ENCODE measurements at regions not wholly inside any gene's neighbourhood (a gene's known extent, or its start where the extent isn't known, plus 50 kb on each side); places are given as distances from the start of the nearest gene placed in this dataset.

GRCh38 chr10:21114683-21115082 lies 217.6 kb upstream of the NEBL start:
- intact Hi-C loops (cut with micrococcal nuclease; ENCODE audit: unreplicated experiment) (no loop called here), in situ Hi-C loops (cut with MboI) (no loop called here)
- Histone ChIP-seq H3K4me1 (ENCODE audit: control insufficient read depth, insufficient read depth, low read length) (no peaks in the 10 kb centered on the region), H3K27ac (ENCODE audit: control insufficient read depth, insufficient read depth) (no peak overlapping the region), H3K36me3 (ENCODE audit: control insufficient read depth in 2 of 2, insufficient read depth in 2 of 2, low read length in 1 of 2) (no peaks in the 10 kb centered on the region), H2AFZ (ENCODE audit: control insufficient read depth, low read depth, low read length) (no peak overlapping the region), H3K4me3 (no peak overlapping the region), H3K27me3 (replicated peaks in 1 of 2; ENCODE audit: control insufficient read depth in 2 of 2, insufficient read depth in 2 of 2, low read length in 1 of 2) (no peaks in the 10 kb centered on the region), H3K79me2 (ENCODE audit: control insufficient read depth, insufficient read depth, low read length) (no peaks in the 10 kb centered on the region), H3K9ac (ENCODE audit: control insufficient read depth, insufficient read depth, low read length) (no peak overlapping the region), H3K4me2 (ENCODE audit: control insufficient read depth, insufficient read depth) (no peak overlapping the region), H3K9me3 (replicated peaks; ENCODE audit: control insufficient read depth, insufficient read depth, low read length) (no peaks in the 10 kb centered on the region), H4K20me1 (ENCODE audit: control insufficient read depth, insufficient read depth) (no peaks in the 10 kb centered on the region)
- ChIA-PET SMC1A (ENCODE audit: uncharacterized antibody, unreplicated experiment) (no interaction called here), CTCF (no interaction called here), POLR2A (no interaction called here), RAD21 (ENCODE audit: unreplicated experiment) (no interaction called here)
- WGBS (ENCODE audit: insufficient coverage, insufficient replicate concordance, low lambda C conversion rate, missing lambda C conversion rate) = 30% methylated on average over 4 of the region's 4 CpGs
- no peak for FAIRE-seq
- TF ChIP-seq SUZ12 (IDR thresholded peaks at IDR 0.05; ENCODE audit: unreplicated experiment) (no peak), BACH1 (IDR thresholded peaks at IDR 0.05; ENCODE audit: borderline replicate concordance) (no peak), CHD2 (IDR thresholded peaks at IDR 0.05; ENCODE audit: borderline replicate concordance, low read depth, low read length) (no peak)
- TF ChIP-seq, protein P1, sequence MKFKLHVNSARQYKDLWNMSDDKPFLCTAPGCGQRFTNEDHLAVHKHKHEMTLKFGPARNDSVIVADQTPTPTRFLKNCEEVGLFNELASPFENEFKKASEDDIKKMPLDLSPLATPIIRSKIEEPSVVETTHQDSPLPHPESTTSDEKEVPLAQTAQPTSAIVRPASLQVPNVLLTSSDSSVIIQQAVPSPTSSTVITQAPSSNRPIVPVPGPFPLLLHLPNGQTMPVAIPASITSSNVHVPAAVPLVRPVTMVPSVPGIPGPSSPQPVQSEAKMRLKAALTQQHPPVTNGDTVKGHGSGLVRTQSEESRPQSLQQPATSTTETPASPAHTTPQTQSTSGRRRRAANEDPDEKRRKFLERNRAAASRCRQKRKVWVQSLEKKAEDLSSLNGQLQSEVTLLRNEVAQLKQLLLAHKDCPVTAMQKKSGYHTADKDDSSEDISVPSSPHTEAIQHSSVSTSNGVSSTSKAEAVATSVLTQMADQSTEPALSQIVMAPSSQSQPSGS (IDR thresholded peaks at IDR 0.05; ENCODE audit: low read length) = no peak
- no TSS peak for BruUV-seq (replicated peaks)
- DNase-seq (ENCODE audit: low read depth, low spot score) = no peak
- no peak for ATAC-seq

DNA sequence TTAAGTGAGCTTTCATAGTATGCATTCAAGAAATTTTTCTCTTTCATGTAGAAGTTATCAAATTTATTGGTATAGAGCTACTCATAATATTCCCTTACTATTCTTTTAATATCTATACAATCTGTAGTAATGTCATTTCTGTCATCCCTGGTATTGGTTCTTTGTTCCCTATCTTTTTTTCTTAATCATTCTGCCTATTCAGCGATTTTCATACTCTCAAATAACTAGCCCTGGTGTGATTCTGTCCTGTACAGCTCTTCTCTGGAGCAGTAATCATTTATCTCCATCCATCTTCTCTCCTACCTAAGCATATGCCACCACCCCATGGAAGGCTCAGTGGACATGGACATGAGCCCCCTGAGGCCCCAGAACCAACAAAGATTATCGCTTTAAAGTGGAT lies 213.2 kb upstream of the NEBL start:
- POLR2A ChIA-PET = no interaction called here
- Histone ChIP-seq H2AFZ (ENCODE audit: control insufficient read depth, low read depth, low read length) (no peak overlapping the region), H3K27me3 (replicated peaks in 1 of 2; ENCODE audit: control insufficient read depth in 2 of 2, insufficient read depth in 2 of 2, low read length in 1 of 2) (no peaks in the 10 kb centered on the region), H3K9me3 (replicated peaks; ENCODE audit: control insufficient read depth, insufficient read depth, low read length) (no peaks in the 10 kb centered on the region), H3K27ac (ENCODE audit: control insufficient read depth, insufficient read depth) (no peak overlapping the region), H3K4me3 (no peak overlapping the region), H3K36me3 (ENCODE audit: control insufficient read depth in 2 of 2, insufficient read depth in 2 of 2, low read length in 1 of 2) (no peaks in the 10 kb centered on the region), H3K4me2 (ENCODE audit: control insufficient read depth, insufficient read depth) (no peak overlapping the region), H3K79me2 (ENCODE audit: control insufficient read depth, insufficient read depth, low read length) (no peaks in the 10 kb centered on the region), H4K20me1 (ENCODE audit: control insufficient read depth, insufficient read depth) (no peaks in the 10 kb centered on the region), H3K9ac (ENCODE audit: control insufficient read depth, insufficient read depth, low read length) (no peak overlapping the region), H3K4me1 (ENCODE audit: control insufficient read depth, insufficient read depth, low read length) (no peaks in the 10 kb centered on the region)
- ATAC-seq = no peak
- FAIRE-seq = no peak
- intact Hi-C loops (cut with micrococcal nuclease; ENCODE audit: unreplicated experiment) (no loop called here), in situ Hi-C loops (cut with MboI) (no loop called here)
- RAD21 ChIA-PET (ENCODE audit: unreplicated experiment) = no interaction called here
- no peak for DNase-seq (ENCODE audit: low read depth, low spot score)
- BruUV-seq (replicated peaks) = no TSS peak
- CTCF ChIA-PET = no interaction called here
- WGBS (ENCODE audit: insufficient coverage, insufficient replicate concordance, low lambda C conversion rate, missing lambda C conversion rate) = 0% methylated on average over 2 of the region's 2 CpGs
- SMC1A ChIA-PET (ENCODE audit: uncharacterized antibody, unreplicated experiment) = no interaction called here
- TF ChIP-seq, protein P2, sequence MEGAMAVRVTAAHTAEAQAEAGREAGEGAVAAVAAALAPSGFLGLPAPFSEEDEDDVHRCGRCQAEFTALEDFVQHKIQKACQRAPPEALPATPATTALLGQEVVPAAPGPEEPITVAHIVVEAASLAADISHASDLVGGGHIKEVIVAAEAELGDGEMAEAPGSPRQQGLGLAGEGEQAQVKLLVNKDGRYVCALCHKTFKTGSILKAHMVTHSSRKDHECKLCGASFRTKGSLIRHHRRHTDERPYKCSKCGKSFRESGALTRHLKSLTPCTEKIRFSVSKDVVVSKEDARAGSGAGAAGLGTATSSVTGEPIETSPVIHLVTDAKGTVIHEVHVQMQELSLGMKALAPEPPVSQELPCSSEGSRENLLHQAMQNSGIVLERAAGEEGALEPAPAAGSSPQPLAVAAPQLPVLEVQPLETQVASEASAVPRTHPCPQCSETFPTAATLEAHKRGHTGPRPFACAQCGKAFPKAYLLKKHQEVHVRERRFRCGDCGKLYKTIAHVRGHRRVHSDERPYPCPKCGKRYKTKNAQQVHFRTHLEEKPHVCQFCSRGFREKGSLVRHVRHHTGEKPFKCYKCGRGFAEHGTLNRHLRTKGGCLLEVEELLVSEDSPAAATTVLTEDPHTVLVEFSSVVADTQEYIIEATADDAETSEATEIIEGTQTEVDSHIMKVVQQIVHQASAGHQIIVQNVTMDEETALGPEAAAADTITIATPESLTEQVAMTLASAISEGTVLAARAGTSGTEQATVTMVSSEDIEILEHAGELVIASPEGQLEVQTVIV (IDR thresholded peaks at IDR 0.05; ENCODE audit: borderline replicate concordance, partially characterized antibody) = no peak
- TF ChIP-seq POLR2A (IDR thresholded peaks at IDR 0.05; ENCODE audit: low read depth, low read length) = no peak
- no peak for TF ChIP-seq IRF5 (IDR thresholded peaks at IDR 0.05; ENCODE audit: borderline replicate concordance)
- no peak for TF ChIP-seq BHLHE40 (IDR thresholded peaks at IDR 0.05; ENCODE audit: borderline replicate concordance in 1 of 2, low read depth in 2 of 2, low read length in 1 of 2)
- TF ChIP-seq, protein P3, sequence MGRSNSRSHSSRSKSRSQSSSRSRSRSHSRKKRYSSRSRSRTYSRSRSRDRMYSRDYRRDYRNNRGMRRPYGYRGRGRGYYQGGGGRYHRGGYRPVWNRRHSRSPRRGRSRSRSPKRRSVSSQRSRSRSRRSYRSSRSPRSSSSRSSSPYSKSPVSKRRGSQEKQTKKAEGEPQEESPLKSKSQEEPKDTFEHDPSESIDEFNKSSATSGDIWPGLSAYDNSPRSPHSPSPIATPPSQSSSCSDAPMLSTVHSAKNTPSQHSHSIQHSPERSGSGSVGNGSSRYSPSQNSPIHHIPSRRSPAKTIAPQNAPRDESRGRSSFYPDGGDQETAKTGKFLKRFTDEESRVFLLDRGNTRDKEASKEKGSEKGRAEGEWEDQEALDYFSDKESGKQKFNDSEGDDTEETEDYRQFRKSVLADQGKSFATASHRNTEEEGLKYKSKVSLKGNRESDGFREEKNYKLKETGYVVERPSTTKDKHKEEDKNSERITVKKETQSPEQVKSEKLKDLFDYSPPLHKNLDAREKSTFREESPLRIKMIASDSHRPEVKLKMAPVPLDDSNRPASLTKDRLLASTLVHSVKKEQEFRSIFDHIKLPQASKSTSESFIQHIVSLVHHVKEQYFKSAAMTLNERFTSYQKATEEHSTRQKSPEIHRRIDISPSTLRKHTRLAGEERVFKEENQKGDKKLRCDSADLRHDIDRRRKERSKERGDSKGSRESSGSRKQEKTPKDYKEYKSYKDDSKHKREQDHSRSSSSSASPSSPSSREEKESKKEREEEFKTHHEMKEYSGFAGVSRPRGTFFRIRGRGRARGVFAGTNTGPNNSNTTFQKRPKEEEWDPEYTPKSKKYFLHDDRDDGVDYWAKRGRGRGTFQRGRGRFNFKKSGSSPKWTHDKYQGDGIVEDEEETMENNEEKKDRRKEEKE (IDR thresholded peaks at IDR 0.05) = no peak
- TF ChIP-seq MYC (IDR thresholded peaks at IDR 0.05; ENCODE audit: insufficient read depth, insufficient read length, insufficient replicate concordance, low read length, severe bottlenecking) = no peak
